HFF-Myc (cell line): ENCODE measurements at regions not wholly inside any gene's neighbourhood (a gene's known extent, or its start where the extent isn't known, plus 50 kb on each side); places are given as distances from the start of the nearest gene placed in this dataset.
"Not testable (repeated sequence)": the region's sequence is repeated elsewhere in the genome, so short reads cannot be mapped to it uniquely, and the experiment has no call there.

Source experiments
- DNase-seq: peaks from one replicate; pipeline ENCODE4 v3.0.0-alpha.2; 2011; ENCODE audit warnings: low read depth; ENCODE audit errors: extremely low read depth
- H3K4me3 ChIP-seq: replicated peaks from 2 replicates; pipeline ENCODE4 v1.5.1; 2011; ENCODE audit warnings: low read depth, mild to moderate bottlenecking, control low read depth, low read length
- TF ChIP-seq, protein P1 (sequence below): IDR thresholded peaks from 2 replicates; pipeline ENCODE4 v1.5.1; 2012; ENCODE audit warnings: mild to moderate bottlenecking, low read depth, low read length, control low read depth; ENCODE audit errors: missing control alignments

DNA sequence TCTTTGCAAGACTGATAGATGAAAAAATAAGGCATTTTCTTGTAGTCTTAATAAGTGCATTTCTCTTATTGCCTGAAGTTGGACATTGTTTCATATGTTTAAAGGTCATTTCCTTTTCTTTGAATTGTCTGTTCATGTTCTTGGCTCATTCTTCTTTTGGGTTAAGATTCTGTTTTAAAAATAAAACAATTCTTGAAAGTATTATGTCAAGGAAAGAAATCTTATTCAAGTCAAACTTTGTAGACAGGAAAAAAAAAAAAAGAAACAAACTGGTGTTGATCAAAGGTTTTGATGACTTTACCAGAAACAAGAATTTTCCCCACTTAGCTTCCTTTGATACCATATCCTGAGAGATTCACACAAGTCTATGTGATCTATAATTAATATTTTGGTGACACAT is 132.9 kb upstream of the AADACL2 start:
- no peak for DNase-seq
- TF ChIP-seq, protein P1, sequence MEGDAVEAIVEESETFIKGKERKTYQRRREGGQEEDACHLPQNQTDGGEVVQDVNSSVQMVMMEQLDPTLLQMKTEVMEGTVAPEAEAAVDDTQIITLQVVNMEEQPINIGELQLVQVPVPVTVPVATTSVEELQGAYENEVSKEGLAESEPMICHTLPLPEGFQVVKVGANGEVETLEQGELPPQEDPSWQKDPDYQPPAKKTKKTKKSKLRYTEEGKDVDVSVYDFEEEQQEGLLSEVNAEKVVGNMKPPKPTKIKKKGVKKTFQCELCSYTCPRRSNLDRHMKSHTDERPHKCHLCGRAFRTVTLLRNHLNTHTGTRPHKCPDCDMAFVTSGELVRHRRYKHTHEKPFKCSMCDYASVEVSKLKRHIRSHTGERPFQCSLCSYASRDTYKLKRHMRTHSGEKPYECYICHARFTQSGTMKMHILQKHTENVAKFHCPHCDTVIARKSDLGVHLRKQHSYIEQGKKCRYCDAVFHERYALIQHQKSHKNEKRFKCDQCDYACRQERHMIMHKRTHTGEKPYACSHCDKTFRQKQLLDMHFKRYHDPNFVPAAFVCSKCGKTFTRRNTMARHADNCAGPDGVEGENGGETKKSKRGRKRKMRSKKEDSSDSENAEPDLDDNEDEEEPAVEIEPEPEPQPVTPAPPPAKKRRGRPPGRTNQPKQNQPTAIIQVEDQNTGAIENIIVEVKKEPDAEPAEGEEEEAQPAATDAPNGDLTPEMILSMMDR = no peak
- no peak overlapping the region for H3K4me3 ChIP-seq

DNA sequence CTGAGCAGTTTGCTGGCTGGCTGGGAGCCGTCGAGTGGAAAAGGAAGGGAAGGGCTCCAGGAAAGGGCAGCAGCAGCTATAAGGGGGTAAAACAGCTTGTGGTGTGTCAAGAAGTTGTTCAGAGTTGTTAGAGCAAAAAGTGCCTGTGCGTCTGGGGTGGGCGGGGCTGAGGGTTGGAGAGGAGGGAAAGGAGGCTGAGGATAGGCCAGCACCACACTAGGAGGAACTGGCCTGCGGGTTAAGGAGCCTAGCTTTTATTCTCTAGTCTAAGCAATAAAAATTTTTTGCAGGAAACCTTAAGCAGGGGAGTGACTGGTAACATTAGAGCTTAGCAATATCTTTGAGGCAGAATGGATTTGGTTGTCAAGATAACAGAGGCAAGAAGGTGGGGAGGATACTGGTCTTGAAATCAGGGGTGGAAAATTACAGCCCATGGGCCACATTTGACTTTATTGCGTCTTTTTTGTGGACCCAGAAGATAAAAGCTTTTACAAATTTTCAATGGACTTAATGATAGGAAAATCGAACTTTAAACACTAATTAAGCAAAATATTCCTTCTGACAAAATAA is 134.5 kb upstream of the AADACL2 start:
- no peak overlapping the region for H3K4me3 ChIP-seq
- no peak for DNase-seq
- TF ChIP-seq, protein P1 = no peak

DNA sequence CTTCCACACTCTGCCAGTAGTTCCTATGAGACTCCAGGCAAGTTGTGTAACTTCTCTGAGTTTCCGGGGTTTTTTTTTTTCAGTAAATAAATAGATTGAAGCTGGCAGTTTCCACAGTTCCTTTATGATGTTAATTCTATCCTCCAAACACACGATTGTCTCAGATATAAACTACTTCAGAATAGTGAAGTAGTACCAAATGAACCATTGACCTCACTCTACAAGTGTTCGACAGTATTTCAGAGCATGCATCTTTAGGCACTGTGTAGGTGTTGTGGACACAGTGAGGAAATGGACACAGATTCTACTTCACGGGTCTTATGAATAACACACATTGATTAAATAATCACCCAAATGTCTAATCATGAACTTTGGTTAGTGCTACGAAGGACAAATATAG is 136.1 kb upstream of the IGSF10 start:
- DNase-seq = no peak
- H3K4me3 ChIP-seq = no peak overlapping the region
- TF ChIP-seq, protein P1 = no peak

DNA sequence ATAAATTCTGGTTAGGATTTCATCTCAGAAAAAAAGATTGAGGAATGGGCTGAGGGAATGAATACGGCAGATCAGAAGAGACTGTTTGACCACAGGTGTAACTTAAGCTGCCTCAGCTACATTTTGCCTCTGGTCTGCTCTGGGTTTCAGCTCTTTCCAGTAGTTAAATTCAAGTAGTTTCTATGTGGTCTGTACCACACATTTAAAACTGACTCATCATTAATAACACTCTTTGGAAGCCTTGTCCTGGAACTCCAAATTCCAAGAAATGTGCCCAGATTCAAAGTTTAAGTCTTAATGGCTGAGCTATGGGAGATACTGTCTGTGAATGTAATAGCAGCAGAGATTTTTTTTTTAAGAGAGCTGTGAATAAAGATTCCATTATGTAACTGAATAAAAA is 133.1 kb upstream of the IGSF10 start:
- no peak for DNase-seq
- TF ChIP-seq, protein P1 = no peak

DNA sequence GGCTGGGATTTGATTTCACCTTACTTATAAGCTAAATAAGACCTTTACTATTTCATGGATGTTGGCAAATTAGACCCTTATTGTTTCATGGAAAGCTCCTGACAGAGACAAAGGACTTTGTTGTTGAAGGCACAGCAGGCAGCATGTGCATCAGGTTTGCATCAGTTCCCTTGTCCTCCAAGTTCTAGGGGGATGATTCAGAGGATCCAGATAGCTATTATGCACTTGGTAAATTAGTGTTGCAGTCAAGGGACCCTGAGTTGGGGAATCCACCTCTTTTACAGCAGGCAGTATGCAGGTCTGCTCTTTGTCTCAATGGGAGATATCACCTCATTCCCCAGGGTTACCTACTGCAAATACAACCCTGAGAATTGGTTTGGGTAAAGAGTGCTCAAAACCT is 131.4 kb upstream of the IGSF10 start:
- no peak overlapping the region for H3K4me3 ChIP-seq
- TF ChIP-seq, protein P1 = no peak
- DNase-seq = no peak

More for the DNA sequence above, 133.1 kb upstream of the IGSF10 start:
- no peak overlapping the region for H3K4me3 ChIP-seq

DNA sequence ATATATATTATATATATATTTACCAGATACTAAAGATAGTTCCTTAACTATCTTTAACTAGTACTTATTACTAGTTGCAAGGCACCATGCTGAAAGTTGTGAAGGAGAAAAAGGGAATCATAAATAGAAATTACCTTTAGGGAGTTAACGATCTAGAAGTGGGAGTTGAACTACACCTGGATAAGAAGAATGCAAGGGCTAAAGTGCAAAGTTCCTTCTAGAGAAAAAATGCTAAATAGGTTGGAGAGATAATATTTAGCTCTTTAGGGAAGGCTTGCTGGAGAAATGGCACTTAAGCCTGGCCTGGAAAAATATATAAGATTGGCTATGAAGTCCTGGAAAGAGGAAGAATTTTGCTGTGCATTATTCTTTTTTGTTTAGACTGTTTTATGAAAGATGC is 130.6 kb upstream of the IGSF10 start:
- no peak for DNase-seq
- TF ChIP-seq, protein P1 = no peak
- H3K4me3 ChIP-seq = no peak overlapping the region

DNA sequence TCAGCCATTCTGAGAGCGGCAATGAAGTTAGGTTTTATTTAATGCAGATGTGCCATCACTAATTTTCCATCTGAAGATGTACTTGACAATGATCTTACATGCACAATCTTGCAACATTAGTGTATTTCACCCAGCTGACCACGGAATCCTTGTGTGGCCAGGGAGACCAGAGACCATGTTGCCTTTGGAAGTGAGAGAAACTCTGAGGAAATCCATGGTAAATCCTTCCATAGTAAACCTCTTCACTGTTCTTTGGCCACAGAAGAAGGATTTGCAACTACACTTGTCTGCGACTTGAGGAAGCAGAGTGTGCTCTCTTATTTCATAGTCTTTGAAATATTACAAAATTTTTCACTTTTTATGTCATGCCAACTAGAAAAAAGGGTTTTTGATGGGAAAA is 128.4 kb upstream of the IGSF10 start:
- TF ChIP-seq, protein P1 = no peak
- H3K4me3 ChIP-seq = no peak overlapping the region
- DNase-seq = no peak

DNA sequence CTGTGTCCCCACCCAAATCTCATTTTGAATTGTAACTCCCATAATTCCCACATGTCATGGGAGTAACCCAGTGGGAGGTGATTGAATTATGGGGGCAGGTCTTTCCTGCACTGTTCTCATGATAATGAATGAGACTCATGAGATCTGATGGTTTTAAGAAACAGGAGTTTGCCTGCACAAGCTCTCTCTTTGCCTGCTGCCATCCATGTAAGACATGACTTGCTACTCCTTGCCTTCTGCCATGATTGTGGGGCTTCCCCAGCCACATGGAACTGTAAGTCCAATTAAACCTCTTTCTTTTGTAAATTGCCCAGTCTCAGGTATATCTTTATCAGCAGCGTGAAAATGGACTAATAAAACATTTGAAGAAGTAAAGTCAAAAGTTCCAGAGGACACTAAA is 126.8 kb upstream of the IGSF10 start:
- H3K4me3 ChIP-seq = not testable (repeated sequence)

More for the DNA sequence above, 126.8 kb upstream of the IGSF10 start:
- not testable (repeated sequence) for DNase-seq
